GM19328 (cell line): ENCODE measurements at regions not wholly inside any gene's neighbourhood (a gene's known extent, or its start where the extent isn't known, plus 50 kb on each side); places are given as distances from the start of the nearest gene placed in this dataset.

Experiments used
- ATAC-seq: cut with Tn5 transposase; IDR thresholded peaks from one replicate; pipeline ENCODE4 v1.9.1; 2021; ENCODE audit warnings: mild to moderate bottlenecking, moderate library complexity; ENCODE audit not compliant: unreplicated experiment

DNA sequence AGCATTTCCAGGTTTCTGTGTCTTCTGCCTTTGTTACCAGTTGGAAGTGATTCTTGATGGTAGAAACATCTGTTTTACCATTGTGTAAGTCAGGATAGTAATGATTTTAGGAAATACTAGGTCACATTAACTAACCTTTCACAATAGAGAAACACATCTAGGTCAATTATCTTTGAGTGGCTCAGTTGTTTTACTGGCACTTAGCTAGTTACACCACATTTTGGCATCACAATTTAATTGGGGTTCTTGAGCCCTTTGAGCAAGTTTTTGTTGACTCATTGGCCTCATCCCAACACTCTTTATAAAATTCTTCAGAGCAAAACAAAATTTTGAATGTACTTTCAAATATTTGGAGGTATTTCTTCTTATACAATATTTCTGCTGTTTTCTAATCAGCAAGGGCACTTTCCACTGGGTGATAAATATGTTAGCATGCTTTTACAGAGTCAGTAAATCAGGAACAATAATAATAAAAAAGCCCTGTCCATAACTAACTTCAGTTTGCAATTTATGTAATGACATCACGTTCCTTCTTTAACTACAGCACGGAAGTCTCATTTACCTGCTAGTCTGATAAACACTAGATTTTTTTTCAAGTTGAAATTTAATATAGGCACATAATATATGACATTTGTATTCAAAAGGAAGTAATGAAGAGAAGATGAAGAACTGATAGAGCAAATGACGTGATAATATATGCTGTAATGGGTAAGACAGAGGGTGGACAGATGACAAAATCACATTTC is 64.8 kb upstream of the GK2 start:
- ATAC-seq, result no peak

GRCh38 chr4:79472036-79472435 is 64.0 kb upstream of the GK2 start:
- no peak for ATAC-seq

DNA sequence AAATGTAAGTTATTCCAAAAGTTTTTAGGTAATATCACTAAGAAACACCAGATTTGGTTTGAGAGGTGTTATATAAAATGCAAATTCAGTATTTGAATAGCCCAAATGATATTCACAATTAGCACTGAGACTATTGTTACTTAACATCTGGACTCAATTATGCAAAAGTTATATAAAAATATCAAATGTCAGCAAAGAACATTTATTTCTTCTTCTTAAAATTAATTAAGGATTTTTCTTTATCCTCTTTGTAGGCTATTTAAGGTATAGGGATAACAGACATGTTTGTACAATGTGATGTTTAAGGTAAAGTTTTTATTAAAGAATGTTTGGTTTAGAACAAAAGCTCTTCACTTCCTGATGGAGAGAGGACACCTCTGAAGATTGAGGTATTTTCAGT is 63.3 kb upstream of the GK2 start:
- ATAC-seq, result no peak

DNA sequence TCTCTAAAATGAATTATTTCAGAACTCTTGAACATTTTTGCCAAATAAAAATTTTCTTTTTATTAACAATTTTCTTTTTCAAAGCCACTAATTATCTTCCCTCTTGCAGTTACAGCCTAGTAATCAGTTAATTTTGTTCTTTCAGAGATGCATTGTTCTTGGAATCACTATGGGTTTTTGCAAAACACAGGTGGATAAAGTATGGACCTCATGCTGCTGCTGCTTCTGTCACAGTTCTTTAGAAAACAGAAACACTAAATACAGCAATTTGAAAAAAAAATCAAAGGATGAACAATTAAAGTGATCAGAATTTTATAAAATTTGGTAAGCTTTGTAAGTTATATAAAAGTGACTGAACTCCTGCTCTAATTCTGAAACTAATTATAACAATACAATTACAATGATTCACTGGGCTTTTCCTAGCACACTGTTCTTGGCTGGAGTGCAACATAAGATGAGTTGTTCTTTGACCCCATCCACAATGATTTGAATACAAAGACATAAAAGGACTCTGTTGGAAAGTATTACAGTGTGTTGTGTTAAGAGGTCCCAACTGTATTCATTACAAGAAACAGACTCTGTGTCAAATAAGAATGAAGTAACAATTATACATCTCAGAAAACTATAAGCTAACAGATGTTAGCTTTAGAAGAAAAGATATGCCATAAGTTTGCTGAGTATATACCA is 59.4 kb upstream of the GK2 start:
- ATAC-seq, result no peak

- ATAC-seq, result no peak
These were observed 58.6 kb upstream of the GK2 start for GRCh38 chr4:79466621-79467020.
